NCI-H2171 (cell line): ENCODE measurements at regions not wholly inside any gene's neighbourhood (a gene's known extent, or its start where the extent isn't known, plus 50 kb on each side); places are given as distances from the start of the nearest gene placed in this dataset.
"Not testable (repeated sequence)": the region's sequence is repeated elsewhere in the genome, so short reads cannot be mapped to it uniquely, and the experiment has no call there.

Source experiments
- DNase-seq: peaks from one replicate; lab custom pipeline; 2025; lab: John Stamatoyannopoulos, UW

- DNase-seq: no peak
Observed at GRCh38 chr13:89352384-89352783, 1681.2 kb downstream of the SLITRK5 start.

GRCh38 chr13:89361909-89362308 lies 1690.7 kb downstream of the SLITRK5 start:
- DNase-seq: no peak

GRCh38 chr13:89363144-89363543 lies 1692.0 kb downstream of the SLITRK5 start:
- DNase-seq: no peak

GRCh38 chr13:89372193-89372592 lies 1701.0 kb downstream of the SLITRK5 start:
- no peak for DNase-seq

- no peak for DNase-seq
Observed at GRCh38 chr13:89375839-89376238, 1704.7 kb downstream of the SLITRK5 start.

- no peak for DNase-seq
Observed at GRCh38 chr13:89380101-89380500, 1708.9 kb downstream of the SLITRK5 start.

GRCh38 chr13:89382981-89383380 lies 1711.8 kb downstream of the SLITRK5 start:
- DNase-seq: no peak

- no peak for DNase-seq
Observed at GRCh38 chr13:89383891-89384290, 1712.7 kb downstream of the SLITRK5 start.

- DNase-seq: no peak
Observed at GRCh38 chr13:89393758-89394304, 1722.7 kb downstream of the SLITRK5 start.

GRCh38 chr13:89401264-89401675 lies 1730.1 kb downstream of the SLITRK5 start:
- no peak for DNase-seq

GRCh38 chr13:89402211-89402610 lies 1731.0 kb downstream of the SLITRK5 start:
- no peak for DNase-seq

GRCh38 chr13:89406096-89406495 lies 1734.9 kb downstream of the SLITRK5 start:
- DNase-seq: not testable (repeated sequence)

GRCh38 chr13:89407357-89407756 lies 1736.2 kb downstream of the SLITRK5 start:
- DNase-seq: no peak

GRCh38 chr13:89432997-89433396 lies 1761.8 kb downstream of the SLITRK5 start:
- DNase-seq: no peak

GRCh38 chr13:89434624-89435023 lies 1763.5 kb downstream of the SLITRK5 start:
- not testable (repeated sequence) for DNase-seq

- no peak for DNase-seq
Observed at GRCh38 chr13:89454681-89455080, 1783.5 kb downstream of the SLITRK5 start.

GRCh38 chr13:89455225-89455624 lies 1784.1 kb downstream of the SLITRK5 start:
- DNase-seq: no peak

GRCh38 chr13:89455741-89456140 lies 1784.6 kb downstream of the SLITRK5 start:
- DNase-seq: no peak

GRCh38 chr13:89457977-89458376 lies 1786.8 kb downstream of the SLITRK5 start:
- DNase-seq: no peak

- DNase-seq: no peak
Observed at GRCh38 chr13:89458456-89458855, 1787.3 kb downstream of the SLITRK5 start.

- not testable (repeated sequence) for DNase-seq
Observed at GRCh38 chr13:89460895-89461294, 1789.7 kb downstream of the SLITRK5 start.

- DNase-seq: no peak
Observed at GRCh38 chr13:89465366-89465765, 1794.2 kb downstream of the SLITRK5 start.

GRCh38 chr13:89468081-89468480 lies 1796.9 kb downstream of the SLITRK5 start:
- no peak for DNase-seq

- DNase-seq: no peak
Observed at GRCh38 chr13:89470901-89471300, 1799.7 kb downstream of the SLITRK5 start.

- DNase-seq: no peak
Observed at GRCh38 chr13:89474432-89474831, 1803.3 kb downstream of the SLITRK5 start.
